ENCODE measurements at regions not wholly inside any gene's neighbourhood (a gene's known extent, or its start where the extent isn't known, plus 50 kb on each side); places are given as distances from the start of the nearest gene placed in this dataset.

GRCh38 chr3:21185816-21186314 is 565.1 kb downstream of the ZNF385D start:
- Histone ChIP-seq H3K9ac (ENCODE audit: low read depth, low read length) (no peak overlapping the region), H3K9me3 (ENCODE audit: control insufficient read depth, insufficient read depth, low read length) (peaks cover 3% of the 10 kb centered on the region; the same call in 1 of the 2 replicates), H3K36me3 (ENCODE audit: control insufficient read depth, insufficient read depth, low read length) (no peaks in the 10 kb centered on the region), H3K4me1 (ENCODE audit: control insufficient read depth, insufficient read depth, low read length) (no peaks in the 10 kb centered on the region), H3K4me2 (ENCODE audit: low read depth, low read length) (no peak overlapping the region), H4K91ac (ENCODE audit: insufficient read depth, low read depth, low read length) (no peak overlapping the region), H3K18ac (ENCODE audit: low read depth, low read length) (no peak overlapping the region), H3K4me3 (ENCODE audit: insufficient read depth, low read depth, low read length) (no peak overlapping the region), H2AK9ac (replicated peaks; ENCODE audit: low read depth, low read length, poor library complexity) (no peak overlapping the region), H3K56ac (ENCODE audit: extremely low read depth, insufficient read depth, low read length) (no peak overlapping the region), H2AFZ (replicated peaks; ENCODE audit: low read length, poor library complexity) (no peak overlapping the region), H2AK5ac (ENCODE audit: low read depth, low read length) (no peak overlapping the region), H2BK15ac (ENCODE audit: low read depth, low read length) (no peak overlapping the region), H3K23ac (ENCODE audit: low read depth, low read length) (no peak overlapping the region), H2BK20ac (ENCODE audit: low read depth, low read length) (no peak overlapping the region), H4K5ac (ENCODE audit: low read depth, low read length) (no peak overlapping the region), H3K79me1 (ENCODE audit: low read depth in 1 of 2, low read length in 2 of 2) (no peaks in the 10 kb centered on the region), H3K4ac (ENCODE audit: low read depth, low read length) (no peak overlapping the region), H3K27ac (ENCODE audit: insufficient read depth, low read length) (no peak overlapping the region), H3K9me1 (ENCODE audit: insufficient read depth, low read length) (no peaks in the 10 kb centered on the region), H3K27me3 (ENCODE audit: control insufficient read depth, insufficient read depth, low read length) (no peaks in the 10 kb centered on the region), H4K20me1 (ENCODE audit: insufficient read depth, low read length) (no peaks in the 10 kb centered on the region), H4K8ac (ENCODE audit: low read depth in 2 of 2, low read length in 2 of 2) (no peak overlapping the region), H3K14ac (replicated peaks; ENCODE audit: low read depth, low read length) (no peak overlapping the region), H2BK120ac (ENCODE audit: low read depth, low read length) (no peak overlapping the region), H2BK5ac (ENCODE audit: low read depth, low read length, poor library complexity, severe bottlenecking) (no peak overlapping the region)
- BruUV-seq (replicated peaks) = no TSS peak
- POLR2A ChIA-PET (ENCODE audit: unreplicated experiment) = no interaction called here
- DNase-seq (no peak), ATAC-seq (ENCODE audit: low read depth) (no peak)
- CTCF ChIA-PET = interaction anchor here (0.6 to 0.7 kb wide), 3 partner anchors 163 to 1652 kb away, joined by 3 to 6 read pairs (median 4); no protein-coding TSS in a partner anchor
- in situ Hi-C loops (cut with MboI; ENCODE audit: low sequenced_read_pairs) (no loop called here), dilution Hi-C loops (cut with HindIII; ENCODE audit: low sequenced_read_pairs, unreplicated experiment) (no loop called here), intact Hi-C loops (cut with micrococcal nuclease) (no loop called here)
- 13% methylated on average over 1 of the region's 6 CpGs; no CpG with 5 or more reads in 1 of the 2 experiments for WGBS, 2 experiments (ENCODE audit: extremely low coverage in 2 of 2, insufficient read length in 1 of 2)
- TF ChIP-seq CTCF (conservative IDR thresholded peaks at IDR 0.05; ENCODE audit: low read depth, low read length) = no peak
- no peak for TF ChIP-seq USF2 (IDR thresholded peaks at IDR 0.05; ENCODE audit: low read depth, low read length)
- TF ChIP-seq CEBPB (IDR thresholded peaks at IDR 0.05; ENCODE audit: low read depth, low read length) = no peak
- TF ChIP-seq MAFK (IDR thresholded peaks at IDR 0.05; ENCODE audit: low read depth, low read length) = no peak
- TF ChIP-seq RFX5 (IDR thresholded peaks at IDR 0.05; ENCODE audit: low read depth, low read length) = no peak
- TF ChIP-seq ELK1 (IDR thresholded peaks at IDR 0.05; ENCODE audit: borderline replicate concordance, low read depth, low read length) = no peak
